Tongue (tissue), 1 donor: ENCODE measurements at regions not wholly inside any gene's neighbourhood (a gene's known extent, or its start where the extent isn't known, plus 50 kb on each side); places are given as distances from the start of the nearest gene placed in this dataset.
A peak's percentile ranks its signal among the peaks of the same experiment; 100 is the strongest.

Source experiments
- DNase-seq: peaks from one replicate; pipeline ENCODE4 v3.0.0-alpha.2; 2015

GRCh38 chr6:21816231-21816630, 222.7 kb downstream of the SOX4 start:
- no peak for DNase-seq

GRCh38 chr6:21820442-21820841, 226.9 kb downstream of the SOX4 start:
- DNase-seq = no peak

GRCh38 chr6:21823371-21823770, 229.8 kb downstream of the SOX4 start:
- no peak for DNase-seq

- DNase-seq = no peak
Measured at GRCh38 chr6:21824431-21825177, 231.1 kb downstream of the SOX4 start.

- no peak for DNase-seq
Measured at GRCh38 chr6:21826023-21826422, 232.5 kb downstream of the SOX4 start.

- DNase-seq = no peak
Measured at GRCh38 chr6:21826904-21827303, 233.4 kb downstream of the SOX4 start.

GRCh38 chr6:21827425-21828202, 234.1 kb downstream of the SOX4 start:
- DNase-seq = peak; percentile 53

GRCh38 chr6:21828704-21829103, 235.2 kb downstream of the SOX4 start:
- no peak for DNase-seq

- no peak for DNase-seq
Measured at GRCh38 chr6:21829126-21829525, 235.6 kb downstream of the SOX4 start.

GRCh38 chr6:21831521-21832291, 238.2 kb downstream of the SOX4 start:
- DNase-seq = peak; percentile 63

GRCh38 chr6:21836277-21836676, 242.7 kb downstream of the SOX4 start:
- no peak for DNase-seq

GRCh38 chr6:21836772-21837425, 243.3 kb downstream of the SOX4 start:
- DNase-seq = no peak

- DNase-seq = no peak
Measured at GRCh38 chr6:21840428-21840827, 246.9 kb downstream of the SOX4 start.

- no peak for DNase-seq
Measured at GRCh38 chr6:21842875-21843645, 249.5 kb downstream of the SOX4 start.

- no peak for DNase-seq
Measured at GRCh38 chr6:21844120-21844917, 250.8 kb downstream of the SOX4 start.

GRCh38 chr6:21845018-21845417, 251.5 kb downstream of the SOX4 start:
- peak; percentile 75 for DNase-seq

- DNase-seq = no peak
Measured at GRCh38 chr6:21845439-21846140, 252.0 kb downstream of the SOX4 start.

- peak; percentile 76 for DNase-seq
Measured at GRCh38 chr6:21846541-21847451, 253.2 kb downstream of the SOX4 start.
